ENCODE measurements at regions not wholly inside any gene's neighbourhood (a gene's known extent, or its start where the extent isn't known, plus 50 kb on each side); places are given as distances from the start of the nearest gene placed in this dataset.

DNA sequence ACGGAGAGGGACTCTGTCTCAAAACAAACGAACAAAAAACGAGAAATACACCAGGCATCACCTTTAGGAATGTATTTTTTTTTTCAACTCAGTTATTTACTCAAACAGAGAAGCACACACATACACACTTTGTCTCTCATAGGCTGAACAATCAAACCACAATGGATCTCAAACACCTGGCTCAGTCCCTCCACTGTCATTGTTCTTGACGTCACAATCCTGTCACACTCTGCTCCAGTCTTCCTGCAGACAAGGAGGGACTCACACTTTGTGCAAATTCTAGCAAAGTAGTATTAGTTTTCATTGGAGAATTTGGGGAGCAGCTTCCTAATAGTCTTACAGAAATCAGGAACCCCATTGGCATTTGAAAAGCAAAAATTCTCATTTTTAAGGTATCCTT lies 727.8 kb downstream of the BCL11B start:
- Histone ChIP-seq H3K9me3 (ENCODE audit: control insufficient read depth, low read depth, low read length) (no peaks in the 10 kb centered on the region), H3K27ac (ENCODE audit: low read length) (no peak overlapping the region), H3K27me3 (ENCODE audit: control insufficient read depth, insufficient read depth, low read length) (no peaks in the 10 kb centered on the region), H3K4me1 (ENCODE audit: control insufficient read depth, insufficient read depth, low read length) (no peaks in the 10 kb centered on the region), H3K4me3 (ENCODE audit: low read length) (no peak overlapping the region), H3K36me3 (ENCODE audit: control insufficient read depth, insufficient read depth, low read length) (no peaks in the 10 kb centered on the region)
- 73% methylated on average over 3 of the region's 4 CpGs for WGBS (ENCODE audit: insufficient coverage, low lambda C conversion rate)
- no peak for DNase-seq

DNA sequence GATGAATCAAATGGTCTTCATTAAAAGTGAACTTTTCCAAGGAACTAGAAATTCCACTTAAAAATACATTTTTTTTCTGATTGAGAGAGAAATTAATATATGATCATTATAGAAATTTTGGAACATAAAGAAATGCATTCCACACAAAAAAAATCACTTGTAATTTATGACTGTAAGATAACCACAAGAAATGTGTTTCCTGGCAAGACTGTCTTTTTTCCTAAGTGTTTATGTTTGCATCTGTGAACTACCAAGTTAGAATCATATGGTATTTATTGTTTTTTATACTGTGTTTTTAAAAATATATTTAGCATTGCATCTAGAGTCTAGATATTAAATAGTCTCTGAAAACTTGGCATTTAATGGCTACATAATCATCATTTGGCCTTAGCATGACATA lies 726.8 kb downstream of the BCL11B start:
- Histone ChIP-seq H3K9me3 (ENCODE audit: control insufficient read depth, low read depth, low read length) (no peaks in the 10 kb centered on the region), H3K27me3 (ENCODE audit: control insufficient read depth, insufficient read depth, low read length) (no peaks in the 10 kb centered on the region), H3K27ac (ENCODE audit: low read length) (no peak overlapping the region), H3K36me3 (ENCODE audit: control insufficient read depth, insufficient read depth, low read length) (no peaks in the 10 kb centered on the region), H3K4me3 (ENCODE audit: low read length) (no peak overlapping the region), H3K4me1 (ENCODE audit: control insufficient read depth, insufficient read depth, low read length) (no peaks in the 10 kb centered on the region)
- no peak for DNase-seq

DNA sequence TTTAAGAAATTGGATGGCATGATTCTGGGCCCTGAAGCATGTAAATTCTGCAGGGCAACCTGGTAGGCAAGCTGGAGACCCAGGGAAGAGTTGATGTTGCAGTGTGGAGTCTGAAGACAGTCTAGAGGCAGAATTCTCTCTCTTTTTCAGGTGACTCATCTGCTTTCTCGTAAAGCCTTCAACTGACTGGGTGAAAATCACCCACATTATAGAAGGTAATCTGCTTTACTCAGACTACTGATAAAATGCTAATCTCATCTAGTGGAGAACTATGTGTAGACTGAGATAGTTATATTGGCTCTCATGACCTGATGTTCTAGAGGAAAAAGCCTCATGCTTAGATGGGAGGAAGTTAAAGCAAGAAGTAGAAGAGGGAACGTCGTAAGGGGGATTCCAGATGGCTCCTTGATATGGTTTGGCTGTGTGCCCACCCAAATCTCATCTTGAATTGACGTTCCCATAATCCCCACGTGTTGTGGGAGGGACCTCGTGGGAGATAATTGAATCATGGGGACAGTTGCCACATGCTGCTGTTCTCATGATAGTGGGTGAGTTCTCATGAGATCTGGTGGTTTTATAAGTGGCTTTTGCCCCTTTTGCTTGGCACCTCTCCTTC lies 723.8 kb downstream of the BCL11B start:
- Histone ChIP-seq H3K27ac (ENCODE audit: low read length) (no peak overlapping the region), H3K9me3 (ENCODE audit: control insufficient read depth, low read depth, low read length) (no peaks in the 10 kb centered on the region), H3K27me3 (ENCODE audit: control insufficient read depth, insufficient read depth, low read length) (no peaks in the 10 kb centered on the region), H3K4me3 (ENCODE audit: low read length) (no peak overlapping the region), H3K4me1 (ENCODE audit: control insufficient read depth, insufficient read depth, low read length) (no peaks in the 10 kb centered on the region), H3K36me3 (ENCODE audit: control insufficient read depth, insufficient read depth, low read length) (no peaks in the 10 kb centered on the region)
- WGBS (ENCODE audit: insufficient coverage, low lambda C conversion rate): no CpG with 5 or more reads among the region's 6 CpGs
- DNase-seq: no peak

DNA sequence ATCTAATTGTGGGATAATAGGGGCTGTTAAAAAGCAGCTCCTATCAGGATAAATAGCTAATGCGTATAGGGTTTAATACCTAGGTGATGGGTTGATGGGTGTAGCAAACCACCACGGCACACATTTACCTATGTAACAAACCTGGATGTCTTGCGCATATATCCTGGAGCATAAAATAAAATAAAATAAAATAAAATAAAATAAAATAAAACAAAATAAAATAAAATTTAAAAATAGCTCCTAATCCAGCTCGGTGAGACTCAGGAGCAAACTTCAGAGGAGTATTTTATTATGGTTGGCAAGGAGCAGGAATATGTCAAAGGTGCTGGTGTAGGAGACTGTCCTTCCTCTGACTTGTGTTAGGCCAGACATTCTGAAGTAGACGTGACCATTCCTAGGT lies 721.0 kb downstream of the BCL11B start:
- H3K9me3 ChIP-seq (ENCODE audit: control insufficient read depth, low read depth, low read length): no peaks in the 10 kb centered on the region
- no peak overlapping the region for H3K4me3 ChIP-seq (ENCODE audit: low read length)
- WGBS (ENCODE audit: insufficient coverage, low lambda C conversion rate): 78% methylated on average over 4 of the region's 5 CpGs
- DNase-seq: no peak
- H3K27me3 ChIP-seq (ENCODE audit: control insufficient read depth, insufficient read depth, low read length): no peaks in the 10 kb centered on the region
- no peaks in the 10 kb centered on the region for H3K4me1 ChIP-seq (ENCODE audit: control insufficient read depth, insufficient read depth, low read length)
- H3K36me3 ChIP-seq (ENCODE audit: control insufficient read depth, insufficient read depth, low read length): no peaks in the 10 kb centered on the region
- H3K27ac ChIP-seq (ENCODE audit: low read length): no peak overlapping the region

DNA sequence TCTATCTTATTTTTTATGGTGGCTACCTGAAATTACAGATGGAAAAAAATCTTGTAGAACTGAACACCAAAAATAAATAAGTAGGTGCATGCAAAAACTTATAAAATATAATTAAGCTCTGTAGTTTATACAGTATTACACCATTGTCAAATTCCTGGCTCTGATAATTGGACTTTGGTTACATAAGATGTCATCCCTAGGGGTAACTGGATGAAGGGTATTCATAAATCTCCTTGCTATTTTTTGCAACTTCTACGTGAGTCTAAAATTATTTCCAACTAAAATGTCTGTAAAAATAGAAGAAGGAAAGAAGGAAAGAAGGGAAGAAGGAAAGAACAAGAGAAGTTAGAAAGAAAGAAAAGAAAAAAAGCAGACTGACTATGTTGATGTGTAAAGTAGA lies 716.6 kb downstream of the BCL11B start:
- WGBS (ENCODE audit: insufficient coverage, low lambda C conversion rate): 80% methylated on average over 1 of the region's 1 CpG
- Histone ChIP-seq H3K9me3 (ENCODE audit: control insufficient read depth, low read depth, low read length) (no peaks in the 10 kb centered on the region), H3K27ac (ENCODE audit: low read length) (no peak overlapping the region), H3K4me3 (ENCODE audit: low read length) (no peak overlapping the region), H3K27me3 (ENCODE audit: control insufficient read depth, insufficient read depth, low read length) (no peaks in the 10 kb centered on the region), H3K36me3 (ENCODE audit: control insufficient read depth, insufficient read depth, low read length) (no peaks in the 10 kb centered on the region), H3K4me1 (ENCODE audit: control insufficient read depth, insufficient read depth, low read length) (no peaks in the 10 kb centered on the region)
- DNase-seq: no peak

DNA sequence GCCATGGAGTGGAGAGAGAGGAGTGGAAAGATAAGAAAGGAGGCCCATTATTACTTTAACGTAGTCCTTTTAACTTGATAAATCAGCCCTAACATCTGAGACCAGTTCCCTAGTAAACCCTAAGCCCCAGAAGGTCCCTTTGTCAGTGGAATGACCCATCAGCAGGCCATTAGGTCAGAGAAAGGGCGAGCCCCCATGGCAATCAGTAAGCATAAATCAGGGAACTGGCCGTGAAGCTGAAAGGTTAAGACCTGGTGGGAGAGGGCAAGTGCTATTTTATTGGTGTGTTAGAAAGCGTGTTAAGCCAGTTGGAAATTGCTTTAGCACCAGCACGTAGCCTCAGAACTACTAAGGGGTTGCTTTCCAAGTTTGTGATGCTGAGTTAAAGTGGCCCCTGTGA lies 708.0 kb downstream of the BCL11B start:
- no CpG with 5 or more reads among the region's 5 CpGs for WGBS (ENCODE audit: insufficient coverage, low lambda C conversion rate)
- Histone ChIP-seq H3K4me1 (ENCODE audit: control insufficient read depth, insufficient read depth, low read length) (no peaks in the 10 kb centered on the region), H3K36me3 (ENCODE audit: control insufficient read depth, insufficient read depth, low read length) (no peaks in the 10 kb centered on the region), H3K9me3 (ENCODE audit: control insufficient read depth, low read depth, low read length) (no peaks in the 10 kb centered on the region), H3K27me3 (ENCODE audit: control insufficient read depth, insufficient read depth, low read length) (no peaks in the 10 kb centered on the region), H3K27ac (ENCODE audit: low read length) (no peak overlapping the region), H3K4me3 (ENCODE audit: low read length) (no peak overlapping the region)
- no peak for DNase-seq

DNA sequence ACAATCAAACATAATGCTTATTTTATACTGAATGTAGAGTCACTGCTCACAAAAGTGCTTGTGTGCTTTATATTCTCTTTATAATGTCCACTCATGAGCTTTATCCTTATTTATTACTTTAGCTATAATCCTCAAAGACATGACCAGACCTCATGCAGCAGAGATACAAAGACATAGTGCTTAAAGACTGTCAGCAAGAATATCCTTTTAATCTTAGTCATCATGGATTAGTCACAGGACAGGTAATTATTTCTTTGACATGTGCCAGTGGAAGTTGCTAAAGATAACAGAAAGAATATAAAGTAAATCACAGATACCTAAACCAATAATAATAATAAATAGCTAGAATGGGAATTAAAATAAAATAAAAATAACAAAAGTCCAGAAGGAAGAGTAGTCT lies 707.5 kb downstream of the BCL11B start:
- DNase-seq: no peak

DNA sequence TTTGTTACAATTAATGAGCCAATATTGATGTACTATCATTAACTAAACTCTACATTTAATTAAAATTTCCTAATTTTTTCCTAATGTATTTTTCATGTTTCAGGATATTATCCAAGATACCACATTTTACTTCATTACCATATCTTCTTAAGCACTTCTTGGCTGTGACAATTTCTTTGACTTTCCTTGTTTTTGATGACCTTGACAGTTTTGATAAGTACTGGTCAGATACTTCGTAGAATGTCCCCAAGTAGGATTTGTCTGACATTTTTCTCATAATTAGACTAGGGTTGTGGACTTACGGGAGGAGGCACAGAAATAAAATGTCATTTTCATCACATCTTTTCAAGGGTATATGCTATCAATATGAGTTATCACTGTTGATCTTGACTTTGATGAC lies 700.9 kb downstream of the BCL11B start:
- Histone ChIP-seq H3K9me3 (ENCODE audit: control insufficient read depth, low read depth, low read length) (no peaks in the 10 kb centered on the region), H3K27me3 (ENCODE audit: control insufficient read depth, insufficient read depth, low read length) (no peaks in the 10 kb centered on the region), H3K36me3 (ENCODE audit: control insufficient read depth, insufficient read depth, low read length) (no peaks in the 10 kb centered on the region), H3K27ac (ENCODE audit: low read length) (no peak overlapping the region), H3K4me3 (ENCODE audit: low read length) (no peak overlapping the region), H3K4me1 (ENCODE audit: control insufficient read depth, insufficient read depth, low read length) (no peaks in the 10 kb centered on the region)
- WGBS (ENCODE audit: insufficient coverage, low lambda C conversion rate): no CpG with 5 or more reads among the region's 2 CpGs
- no peak for DNase-seq

More for the DNA sequence above, 707.5 kb downstream of the BCL11B start:
- Histone ChIP-seq H3K9me3 (ENCODE audit: control insufficient read depth, low read depth, low read length) (no peaks in the 10 kb centered on the region), H3K36me3 (ENCODE audit: control insufficient read depth, insufficient read depth, low read length) (no peaks in the 10 kb centered on the region), H3K4me1 (ENCODE audit: control insufficient read depth, insufficient read depth, low read length) (no peaks in the 10 kb centered on the region), H3K27ac (ENCODE audit: low read length) (no peak overlapping the region), H3K4me3 (ENCODE audit: low read length) (no peak overlapping the region), H3K27me3 (ENCODE audit: control insufficient read depth, insufficient read depth, low read length) (no peaks in the 10 kb centered on the region)

DNA sequence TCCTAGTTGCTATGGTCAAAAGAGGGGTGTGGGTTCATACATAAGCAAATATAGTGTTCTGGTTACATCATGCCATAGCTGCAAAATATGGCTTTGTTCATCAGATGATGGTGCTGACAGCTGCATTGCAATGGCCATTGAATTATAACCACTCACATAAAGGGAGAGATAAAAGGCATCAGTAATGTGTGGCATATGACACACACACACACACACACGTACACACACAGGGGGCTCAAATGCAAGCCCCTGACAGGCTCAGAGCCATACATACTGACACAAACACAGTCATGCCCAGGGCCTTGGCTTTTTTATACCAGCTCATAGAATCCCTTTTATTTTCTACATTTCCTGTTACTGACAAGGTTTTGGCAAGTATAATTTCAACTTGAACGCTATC lies 698.9 kb downstream of the BCL11B start:
- no peaks in the 10 kb centered on the region for H3K4me1 ChIP-seq (ENCODE audit: control insufficient read depth, insufficient read depth, low read length)
- no peaks in the 10 kb centered on the region for H3K27me3 ChIP-seq (ENCODE audit: control insufficient read depth, insufficient read depth, low read length)
- H3K9me3 ChIP-seq (ENCODE audit: control insufficient read depth, low read depth, low read length): no peaks in the 10 kb centered on the region
- no peak for DNase-seq
- no peak overlapping the region for H3K4me3 ChIP-seq (ENCODE audit: low read length)
- H3K36me3 ChIP-seq (ENCODE audit: control insufficient read depth, insufficient read depth, low read length): no peaks in the 10 kb centered on the region
- no peak overlapping the region for H3K27ac ChIP-seq (ENCODE audit: low read length)
- 100% methylated on average over 1 of the region's 2 CpGs for whole genome bisulfite sequencing (ENCODE audit: insufficient coverage, low lambda C conversion rate)

DNA sequence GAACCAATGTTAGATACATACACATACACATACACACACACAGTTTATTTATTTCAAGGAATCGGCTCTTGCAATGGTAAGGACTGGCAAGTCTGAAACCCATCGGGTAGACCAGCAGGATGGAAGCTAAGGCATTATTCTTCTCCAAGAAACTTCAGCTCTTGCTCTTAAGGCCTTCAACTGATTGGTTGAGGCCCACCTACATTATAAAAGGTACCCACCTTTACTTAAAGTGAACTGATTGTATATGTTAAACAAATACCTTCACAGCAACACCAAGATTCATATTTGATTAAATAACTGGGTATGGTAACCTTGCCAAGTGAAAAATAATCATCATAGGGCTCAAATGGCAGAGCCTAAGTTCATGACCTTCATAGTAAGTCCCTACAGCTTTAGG lies 695.5 kb downstream of the BCL11B start:
- H3K27me3 ChIP-seq (ENCODE audit: control insufficient read depth, insufficient read depth, low read length): no peaks in the 10 kb centered on the region
- no peaks in the 10 kb centered on the region for H3K9me3 ChIP-seq (ENCODE audit: control insufficient read depth, low read depth, low read length)
- no peak overlapping the region for H3K27ac ChIP-seq (ENCODE audit: low read length)
- H3K4me3 ChIP-seq (ENCODE audit: low read length): no peak overlapping the region
- WGBS (ENCODE audit: insufficient coverage, low lambda C conversion rate): 80% methylated on average over 1 of the region's 2 CpGs
- H3K4me1 ChIP-seq (ENCODE audit: control insufficient read depth, insufficient read depth, low read length): no peaks in the 10 kb centered on the region
- no peaks in the 10 kb centered on the region for H3K36me3 ChIP-seq (ENCODE audit: control insufficient read depth, insufficient read depth, low read length)
- DNase-seq: no peak

DNA sequence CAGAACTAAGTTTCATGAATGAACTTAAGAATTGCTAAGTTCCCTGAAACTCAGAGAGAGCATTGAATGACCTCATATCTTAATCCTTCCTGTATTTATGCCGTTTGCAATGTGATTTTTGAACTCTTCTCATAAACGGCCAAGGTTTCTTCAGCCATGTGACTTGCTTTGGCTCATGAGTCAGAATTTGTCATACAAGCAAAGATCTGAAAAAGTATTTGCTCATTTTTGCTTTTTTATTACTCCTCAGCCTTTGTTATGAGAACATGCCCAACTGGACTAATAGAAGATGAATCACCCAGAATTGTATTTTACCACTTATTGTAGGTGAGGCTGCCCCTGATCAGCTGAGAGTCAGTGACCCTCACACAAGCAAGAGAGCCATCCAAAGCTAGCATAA lies 693.8 kb downstream of the BCL11B start:
- Histone ChIP-seq H3K27me3 (ENCODE audit: control insufficient read depth, insufficient read depth, low read length) (no peaks in the 10 kb centered on the region), H3K36me3 (ENCODE audit: control insufficient read depth, insufficient read depth, low read length) (no peaks in the 10 kb centered on the region), H3K4me3 (ENCODE audit: low read length) (no peak overlapping the region), H3K27ac (ENCODE audit: low read length) (no peak overlapping the region), H3K9me3 (ENCODE audit: control insufficient read depth, low read depth, low read length) (no peaks in the 10 kb centered on the region), H3K4me1 (ENCODE audit: control insufficient read depth, insufficient read depth, low read length) (no peaks in the 10 kb centered on the region)
- WGBS (ENCODE audit: insufficient coverage, low lambda C conversion rate): 60% methylated on average over 1 of the region's 2 CpGs
- no peak for DNase-seq
